ENCODE measurements at regions not wholly inside any gene's neighbourhood (a gene's known extent, or its start where the extent isn't known, plus 50 kb on each side); places are given as distances from the start of the nearest gene placed in this dataset.

DNA sequence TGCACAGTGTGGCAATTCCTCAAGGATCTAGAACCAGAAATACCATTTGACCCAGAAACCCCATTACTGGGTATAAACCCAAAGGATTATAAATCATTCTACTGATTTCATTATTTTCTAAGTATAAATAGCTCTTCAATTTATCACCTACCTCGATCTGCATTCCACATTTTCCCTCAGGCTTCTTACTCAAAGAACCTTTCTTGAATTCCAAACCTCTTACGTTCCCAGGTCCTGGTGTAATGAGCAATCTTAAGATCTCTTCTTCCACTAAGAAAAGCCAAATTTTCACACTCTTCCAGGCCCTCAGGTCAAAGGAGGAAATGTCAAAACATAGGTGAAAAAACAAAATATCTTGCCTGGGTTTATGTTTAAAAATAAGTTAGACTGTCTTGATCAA lies 237.3 kb upstream of the GPC6 start:
- ChIA-PET CTCF (no interaction called here), POLR2A (no interaction called here)
- TF ChIP-seq FOSL2 (IDR thresholded peaks at IDR 0.05) (no peak), FOSL2 (CRISPR knock-in tag; IDR thresholded peaks at IDR 0.05) (no peak), HOXA7 (CRISPR knock-in tag; IDR thresholded peaks at IDR 0.05) (no peak), RARB (CRISPR knock-in tag; IDR thresholded peaks at IDR 0.05) (no peak), FOSB (CRISPR knock-in tag; IDR thresholded peaks at IDR 0.05) (no peak), JUNB (IDR thresholded peaks at IDR 0.05) (no peak), ZC3H11A (IDR thresholded peaks at IDR 0.05) (no peak), HEYL (CRISPR knock-in tag; IDR thresholded peaks at IDR 0.05) (no peak), BHLHE40 (IDR thresholded peaks at IDR 0.05; ENCODE audit: low read depth, low read length) (no peak), HOXB13 (CRISPR knock-in tag; IDR thresholded peaks at IDR 0.05; ENCODE audit: low read depth) (no peak), CEBPB (IDR thresholded peaks at IDR 0.05) (no peak)
- FAIRE-seq (no peak), DNase-seq (ENCODE audit: low read depth in 1 of 2, low spot score in 1 of 2) (no peak), ATAC-seq (no peak)
- H3K4me2 ChIP-seq, result no peak overlapping the region
- WGBS (ENCODE audit: missing lambda C conversion rate), result 36% methylated on average over 2 of the region's 2 CpGs
- no peak overlapping the region for H3K4me3 ChIP-seq
- no peaks in the 10 kb centered on the region for H3K9me3 ChIP-seq
- no peaks in the 10 kb centered on the region for H3K4me1 ChIP-seq
- H3K27ac ChIP-seq, result no peak overlapping the region

DNA sequence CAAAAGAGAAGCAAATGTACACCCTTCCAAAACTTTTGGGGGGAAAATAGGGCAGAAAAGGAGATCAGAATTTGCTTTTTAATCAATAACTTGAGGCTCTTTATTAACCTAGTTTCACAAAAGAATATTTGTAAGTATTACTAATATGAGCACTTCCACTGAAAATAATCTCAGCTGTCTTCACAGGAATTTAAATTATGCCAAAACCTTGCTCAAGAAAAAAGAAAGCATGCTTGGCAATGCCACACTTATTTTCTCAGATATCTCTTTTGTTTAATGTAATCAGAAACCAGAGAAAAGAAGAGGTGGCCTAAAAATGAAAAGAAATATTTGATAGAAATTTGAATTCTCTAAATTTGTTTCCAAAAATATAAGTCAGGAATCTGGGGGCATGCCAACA lies 234.9 kb upstream of the GPC6 start:
- ChIA-PET POLR2A (no interaction called here), CTCF (no interaction called here)
- FAIRE-seq (no peak), DNase-seq (ENCODE audit: low read depth in 1 of 2, low spot score in 1 of 2) (no peak), ATAC-seq (no peak)
- no peak overlapping the region for H3K4me3 ChIP-seq
- no peak overlapping the region for H3K4me2 ChIP-seq
- H3K4me1 ChIP-seq, result no peaks in the 10 kb centered on the region
- TF ChIP-seq RAD21 (conservative IDR thresholded peaks at IDR 0.05 in 1 of 2, IDR thresholded peaks at IDR 0.05 in 1 of 2), result no peak
- no peak for TF ChIP-seq MAZ (IDR thresholded peaks at IDR 0.05; ENCODE audit: borderline replicate concordance, low read depth, low read length)
- TF ChIP-seq, protein P1, sequence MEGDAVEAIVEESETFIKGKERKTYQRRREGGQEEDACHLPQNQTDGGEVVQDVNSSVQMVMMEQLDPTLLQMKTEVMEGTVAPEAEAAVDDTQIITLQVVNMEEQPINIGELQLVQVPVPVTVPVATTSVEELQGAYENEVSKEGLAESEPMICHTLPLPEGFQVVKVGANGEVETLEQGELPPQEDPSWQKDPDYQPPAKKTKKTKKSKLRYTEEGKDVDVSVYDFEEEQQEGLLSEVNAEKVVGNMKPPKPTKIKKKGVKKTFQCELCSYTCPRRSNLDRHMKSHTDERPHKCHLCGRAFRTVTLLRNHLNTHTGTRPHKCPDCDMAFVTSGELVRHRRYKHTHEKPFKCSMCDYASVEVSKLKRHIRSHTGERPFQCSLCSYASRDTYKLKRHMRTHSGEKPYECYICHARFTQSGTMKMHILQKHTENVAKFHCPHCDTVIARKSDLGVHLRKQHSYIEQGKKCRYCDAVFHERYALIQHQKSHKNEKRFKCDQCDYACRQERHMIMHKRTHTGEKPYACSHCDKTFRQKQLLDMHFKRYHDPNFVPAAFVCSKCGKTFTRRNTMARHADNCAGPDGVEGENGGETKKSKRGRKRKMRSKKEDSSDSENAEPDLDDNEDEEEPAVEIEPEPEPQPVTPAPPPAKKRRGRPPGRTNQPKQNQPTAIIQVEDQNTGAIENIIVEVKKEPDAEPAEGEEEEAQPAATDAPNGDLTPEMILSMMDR (IDR thresholded peaks at IDR 0.05), result no peak
- no peak for TF ChIP-seq TP53 (CRISPR knock-in tag; IDR thresholded peaks at IDR 0.05)
- TF ChIP-seq SMC3 (IDR thresholded peaks at IDR 0.05), result no peak
- TF ChIP-seq ZNF302 (CRISPR knock-in tag; IDR thresholded peaks at IDR 0.05), result no peak
- no peak overlapping the region for H3K27ac ChIP-seq
- no peaks in the 10 kb centered on the region for H3K9me3 ChIP-seq

DNA sequence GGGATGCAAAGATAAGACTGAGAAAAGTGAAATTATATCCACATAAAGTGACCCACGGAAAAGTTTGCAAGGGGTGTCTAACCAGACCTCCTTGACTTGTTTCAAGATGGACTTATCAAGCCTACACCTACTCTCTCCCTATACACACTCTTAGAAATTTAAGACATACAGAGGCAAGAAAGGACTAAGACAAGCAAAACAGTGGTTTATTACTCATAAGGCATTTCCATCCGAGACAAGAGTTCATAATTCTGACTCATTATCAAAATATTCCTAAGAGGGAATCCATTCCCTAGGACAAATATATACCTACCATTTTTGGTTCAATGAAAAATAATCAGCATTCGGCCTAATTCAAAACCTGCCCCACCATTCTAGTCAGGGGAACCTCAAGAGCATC lies 232.6 kb upstream of the GPC6 start:
- no peaks in the 10 kb centered on the region for H3K9me3 ChIP-seq

More for the DNA sequence above, 232.6 kb upstream of the GPC6 start:
- Histone ChIP-seq H3K4me1 (no peaks in the 10 kb centered on the region), H3K4me3 (no peak overlapping the region), H3K27ac (no peak overlapping the region), H3K4me2 (no peak overlapping the region)
- WGBS (ENCODE audit: missing lambda C conversion rate), result 8% methylated on average over 3 of the region's 3 CpGs
- ChIA-PET CTCF (no interaction called here), POLR2A (no interaction called here)
- TF ChIP-seq MAZ (IDR thresholded peaks at IDR 0.05; ENCODE audit: borderline replicate concordance, low read depth, low read length) (no peak), HEYL (CRISPR knock-in tag; IDR thresholded peaks at IDR 0.05) (no peak), JUNB (IDR thresholded peaks at IDR 0.05) (no peak), TFCP2L1 (CRISPR knock-in tag; IDR thresholded peaks at IDR 0.05) (no peak), NFE2L2 (conservative IDR thresholded peaks at IDR 0.05; ENCODE audit: low read length) (no peak), CBX2 (IDR thresholded peaks at IDR 0.05; ENCODE audit: borderline replicate concordance, low read depth) (no peak), NPAS2 (CRISPR knock-in tag; IDR thresholded peaks at IDR 0.05; ENCODE audit: borderline replicate concordance) (no peak), HDAC2 (IDR thresholded peaks at IDR 0.05) (no peak), ZC3H11A (IDR thresholded peaks at IDR 0.05) (no peak)
- TF ChIP-seq, protein P2, sequence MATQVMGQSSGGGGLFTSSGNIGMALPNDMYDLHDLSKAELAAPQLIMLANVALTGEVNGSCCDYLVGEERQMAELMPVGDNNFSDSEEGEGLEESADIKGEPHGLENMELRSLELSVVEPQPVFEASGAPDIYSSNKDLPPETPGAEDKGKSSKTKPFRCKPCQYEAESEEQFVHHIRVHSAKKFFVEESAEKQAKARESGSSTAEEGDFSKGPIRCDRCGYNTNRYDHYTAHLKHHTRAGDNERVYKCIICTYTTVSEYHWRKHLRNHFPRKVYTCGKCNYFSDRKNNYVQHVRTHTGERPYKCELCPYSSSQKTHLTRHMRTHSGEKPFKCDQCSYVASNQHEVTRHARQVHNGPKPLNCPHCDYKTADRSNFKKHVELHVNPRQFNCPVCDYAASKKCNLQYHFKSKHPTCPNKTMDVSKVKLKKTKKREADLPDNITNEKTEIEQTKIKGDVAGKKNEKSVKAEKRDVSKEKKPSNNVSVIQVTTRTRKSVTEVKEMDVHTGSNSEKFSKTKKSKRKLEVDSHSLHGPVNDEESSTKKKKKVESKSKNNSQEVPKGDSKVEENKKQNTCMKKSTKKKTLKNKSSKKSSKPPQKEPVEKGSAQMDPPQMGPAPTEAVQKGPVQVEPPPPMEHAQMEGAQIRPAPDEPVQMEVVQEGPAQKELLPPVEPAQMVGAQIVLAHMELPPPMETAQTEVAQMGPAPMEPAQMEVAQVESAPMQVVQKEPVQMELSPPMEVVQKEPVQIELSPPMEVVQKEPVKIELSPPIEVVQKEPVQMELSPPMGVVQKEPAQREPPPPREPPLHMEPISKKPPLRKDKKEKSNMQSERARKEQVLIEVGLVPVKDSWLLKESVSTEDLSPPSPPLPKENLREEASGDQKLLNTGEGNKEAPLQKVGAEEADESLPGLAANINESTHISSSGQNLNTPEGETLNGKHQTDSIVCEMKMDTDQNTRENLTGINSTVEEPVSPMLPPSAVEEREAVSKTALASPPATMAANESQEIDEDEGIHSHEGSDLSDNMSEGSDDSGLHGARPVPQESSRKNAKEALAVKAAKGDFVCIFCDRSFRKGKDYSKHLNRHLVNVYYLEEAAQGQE (IDR thresholded peaks at IDR 0.05), result no peak
- TF ChIP-seq, protein P3, sequence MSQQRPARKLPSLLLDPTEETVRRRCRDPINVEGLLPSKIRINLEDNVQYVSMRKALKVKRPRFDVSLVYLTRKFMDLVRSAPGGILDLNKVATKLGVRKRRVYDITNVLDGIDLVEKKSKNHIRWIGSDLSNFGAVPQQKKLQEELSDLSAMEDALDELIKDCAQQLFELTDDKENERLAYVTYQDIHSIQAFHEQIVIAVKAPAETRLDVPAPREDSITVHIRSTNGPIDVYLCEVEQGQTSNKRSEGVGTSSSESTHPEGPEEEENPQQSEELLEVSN (IDR thresholded peaks at IDR 0.05; ENCODE audit: borderline replicate concordance, low read depth), result no peak
- DNase-seq (ENCODE audit: low read depth in 1 of 2, low spot score in 1 of 2), result no peak
- no peak for FAIRE-seq
- ATAC-seq, result no peak

All from A549 (cell line).